Breast epithelium (tissue), 4 donors: ENCODE measurements at regions not wholly inside any gene's neighbourhood (a gene's known extent, or its start where the extent isn't known, plus 50 kb on each side); places are given as distances from the start of the nearest gene placed in this dataset.

Experiments
- DNase-seq, 2 donors: peaks; one replicate each; pipeline ENCODE4 v3.0.0-alpha.2; 2019; ENCODE audit warnings: low spot score in 2 of 2
- H3K27ac ChIP-seq, 2 donors: fragments of 200-600 bp; sonication (generic) in 1 of 2; one replicate each; pipeline ENCODE4 v1.5.1; 2016 to 2019; ENCODE audit warnings: mild to moderate bottlenecking in 1 of 2
- H3K27me3 ChIP-seq, 2 donors: fragments of 200-600 bp; sonication (generic) in 1 of 2; one replicate each; pipeline versions ENCODE4 v1.5.1 to v1.6.0; 2017 to 2019; ENCODE audit warnings: control low read depth in 1 of 2, mild to moderate bottlenecking in 1 of 2
- H3K36me3 ChIP-seq: fragments of 200-600 bp; one replicate; pipeline ENCODE4 v1.5.1; 2019
- H3K4me1 ChIP-seq, 2 donors: fragments of 200-600 bp; sonication (generic); one replicate each; pipeline ENCODE4 v1.5.1; 2016 to 2019; ENCODE audit warnings: control low read depth in 1 of 2
- H3K4me3 ChIP-seq, 3 donors: fragments of 200-600 bp; sonication (generic); 1 replicate in 2 of 3; 2 replicates in 1 of 3; pipeline ENCODE4 v1.5.1; 2016 to 2019; ENCODE audit warnings: mild to moderate bottlenecking in 3 of 3, moderate library complexity in 2 of 3
- H3K9me3 ChIP-seq, 2 donors: fragments of 200-600 bp; sonication (generic) in 1 of 2; one replicate each; pipeline ENCODE4 v1.5.1; 2016 to 2019; ENCODE audit warnings: control low read depth in 1 of 2
- CTCF ChIP-seq, 3 donors: fragments of 450-650 bp; IDR thresholded peaks; one replicate each; pipeline ENCODE4 v1.5.1; 2016 to 2017; ENCODE audit warnings: antibody characterized with exemption in 3 of 3, mild to moderate bottlenecking in 3 of 3, moderate library complexity in 3 of 3
- POLR2A ChIP-seq: fragments of 450-650 bp; IDR thresholded peaks from one replicate; pipeline ENCODE4 v1.6.1; 2016; ENCODE audit warnings: antibody characterized with exemption, mild to moderate bottlenecking, moderate library complexity
- POLR2AphosphoS5 ChIP-seq, 3 donors: sonication (generic); formaldehyde crosslinking; IDR thresholded peaks; one replicate each; pipeline ENCODE4 v1.6.1; 2017; ENCODE audit warnings: antibody characterized with exemption in 3 of 3
- intact Hi-C: fragments of 100-400 bp; cut with DNase I; formaldehyde crosslinking; loops from one replicate; pipeline ENCODE4 v1.15.1; 2023; ENCODE audit warnings: low total_unique reads

- H3K36me3 ChIP-seq, result no peaks in the 10 kb centered on the region
- H3K9me3 ChIP-seq, result no peaks in the 10 kb centered on the region
- DNase-seq, result no peak
- H3K27ac ChIP-seq, result no peak overlapping the region
- H3K4me3 ChIP-seq, result no peak overlapping the region
- intact Hi-C loops, result no loop called here
- no peaks in the 10 kb centered on the region for H3K27me3 ChIP-seq
- H3K4me1 ChIP-seq, result no peaks in the 10 kb centered on the region
- TF ChIP-seq POLR2AphosphoS5 (IDR thresholded peaks at IDR 0.05), result no peak
- no peak for TF ChIP-seq CTCF (IDR thresholded peaks at IDR 0.05)
- TF ChIP-seq POLR2A, result no peak
Measured at GRCh38 chr4:52212702-52213101, 161.6 kb downstream of the SPATA18 start.

DNA sequence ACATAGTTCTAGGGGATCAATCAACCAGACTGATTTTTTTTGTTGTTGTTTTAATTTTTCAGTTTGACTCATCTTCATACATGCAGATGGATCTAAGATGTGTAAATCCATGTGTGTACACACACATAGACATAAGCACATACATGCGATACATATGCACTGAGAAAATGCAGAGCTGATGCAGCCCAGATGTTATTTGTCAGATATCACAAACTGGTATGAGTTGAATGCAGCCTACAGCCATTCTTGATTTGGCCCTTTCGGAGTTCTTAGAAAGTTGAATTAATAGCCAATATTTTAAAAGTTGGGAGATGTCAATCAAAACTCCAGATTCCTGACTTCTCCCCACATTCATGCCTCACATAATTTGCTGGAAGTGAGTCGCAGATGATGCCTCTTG, 180.4 kb downstream of the SPATA18 start:
- Histone ChIP-seq H3K4me1 (no peaks in the 10 kb centered on the region), H3K9me3 (no peaks in the 10 kb centered on the region), H3K27ac (no peak overlapping the region), H3K4me3 (no peak overlapping the region), H3K27me3 (no peaks in the 10 kb centered on the region), H3K36me3 (no peaks in the 10 kb centered on the region)
- intact Hi-C loops, result no loop called here
- TF ChIP-seq CTCF (IDR thresholded peaks at IDR 0.05) (no peak), POLR2A (no peak), POLR2AphosphoS5 (IDR thresholded peaks at IDR 0.05) (no peak)
- no peak for DNase-seq

- intact Hi-C loops, result no loop called here
- Histone ChIP-seq H3K27ac (no peak overlapping the region), H3K9me3 (no peaks in the 10 kb centered on the region), H3K27me3 (no peaks in the 10 kb centered on the region), H3K4me3 (no peak overlapping the region), H3K4me1 (no peaks in the 10 kb centered on the region), H3K36me3 (no peaks in the 10 kb centered on the region)
- TF ChIP-seq POLR2A (no peak), POLR2AphosphoS5 (IDR thresholded peaks at IDR 0.05) (no peak), CTCF (IDR thresholded peaks at IDR 0.05) (peak in 2 of 3 donors; percentile 43 to 66)
- no peak for DNase-seq
Measured at GRCh38 chr4:52234561-52235440, 183.7 kb downstream of the SPATA18 start.

GRCh38 chr4:52235552-52236201, 184.6 kb downstream of the SPATA18 start:
- no peak for TF ChIP-seq POLR2A
- Histone ChIP-seq H3K27ac (no peak overlapping the region), H3K4me3 (no peak overlapping the region), H3K27me3 (no peaks in the 10 kb centered on the region), H3K4me1 (no peaks in the 10 kb centered on the region), H3K9me3 (no peaks in the 10 kb centered on the region), H3K36me3 (no peaks in the 10 kb centered on the region)
- intact Hi-C loops, result no loop called here
- no peak for DNase-seq

DNA sequence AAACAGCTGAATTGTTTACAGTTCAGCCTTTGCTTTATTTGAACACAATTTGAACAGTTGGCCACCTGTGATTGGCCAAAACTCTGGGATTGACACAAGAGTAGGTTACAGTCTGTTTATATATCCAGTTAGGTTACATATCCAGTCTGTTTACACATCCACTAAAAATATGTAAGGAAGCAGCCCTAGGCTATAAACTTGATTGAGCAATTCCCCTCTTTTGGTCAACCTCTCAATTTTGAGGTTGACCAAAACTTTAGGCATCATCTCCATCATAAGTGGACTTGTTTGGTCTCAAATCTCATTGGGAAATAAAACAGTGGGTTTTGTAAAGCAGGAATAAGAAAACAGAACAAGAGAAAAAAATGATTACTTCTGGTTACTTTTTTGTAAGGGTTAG, 190.8 kb downstream of the SPATA18 start:
- intact Hi-C loops, result no loop called here
- no peak for TF ChIP-seq POLR2AphosphoS5 (IDR thresholded peaks at IDR 0.05)
- no peak for TF ChIP-seq POLR2A
- no peak for TF ChIP-seq CTCF (IDR thresholded peaks at IDR 0.05)
- DNase-seq, result no peak
- no peak overlapping the region for H3K4me3 ChIP-seq
- no peaks in the 10 kb centered on the region for H3K27me3 ChIP-seq
- no peaks in the 10 kb centered on the region for H3K9me3 ChIP-seq
- H3K36me3 ChIP-seq, result no peaks in the 10 kb centered on the region
- no peaks in the 10 kb centered on the region for H3K4me1 ChIP-seq
- no peak overlapping the region for H3K27ac ChIP-seq
